GM12878 (cell line): ENCODE measurements at regions not wholly inside any gene's neighbourhood (a gene's known extent, or its start where the extent isn't known, plus 50 kb on each side); places are given as distances from the start of the nearest gene placed in this dataset.

Source experiments
- ATAC-seq: fragments of 200-7000 bp; cut with Tn5 transposase; 3 replicates; pipeline ENCODE4 v1.9.1; 2020; ENCODE audit warnings: mild to moderate bottlenecking, moderate library complexity
- BruUV-seq: library from RNA; stranded (reverse); fragments of 400-500 nt; replicated peaks from 2 replicates; lab custom pipeline; 2021; lab: Mats Ljungman, UMichigan
- CTCF ChIA-PET: fragments of 300-600 bp; sonication (Branson Sonifier 250); formaldehyde crosslinking; extraction: SDS; loops from one replicate; lab custom pipeline; 2021; ENCODE audit warnings: inconsistent platforms; lab: Yijun Ruan, JAX
- POLR2A ChIA-PET: fragments of 350-600 bp; formaldehyde crosslinking; extraction: SDS; loops from one replicate; lab custom pipeline; 2021; ENCODE audit warnings: inconsistent platforms; lab: Charles Lee
- RAD21 ChIA-PET: fragments of 300-600 bp; sonication (Branson Sonifier 250); formaldehyde crosslinking; loops from one replicate; lab custom pipeline; 2023; ENCODE audit warnings: antibody characterized with exemption; ENCODE audit not compliant: unreplicated experiment; lab: Charles Lee
- SMC1A ChIA-PET: fragments of 300-600 bp; sonication (Branson Sonifier 250); formaldehyde crosslinking; loops from one replicate; lab custom pipeline; 2023; ENCODE audit not compliant: unreplicated experiment, uncharacterized antibody; lab: Charles Lee
- DNase-seq: peaks from one replicate; pipeline ENCODE4 v3.0.0-alpha.2; 2011; ENCODE audit warnings: low read depth, low spot score
- FAIRE-seq: peaks from 3 replicates; lab custom pipeline; 2011; peaks lifted over from hg19 to GRCh38; lab: Jason Lieb, UNC
- H2AFZ ChIP-seq: 2 replicates; pipeline ENCODE4 v1.6.0; 2011; ENCODE audit warnings: low read depth, low read length, control low read depth; ENCODE audit not compliant: control insufficient read depth
- H3K27ac ChIP-seq: 2 replicates; pipeline ENCODE4 v1.5.1; 2011; ENCODE audit warnings: control low read depth; ENCODE audit not compliant: control insufficient read depth, insufficient read depth
- H3K27me3 ChIP-seq, 2 experiments: replicated peaks in 1 of 2; 2 replicates each; pipeline versions ENCODE4 v1.6.0 to v1.6.1; 2011; ENCODE audit warnings: low read length in 1 of 2; ENCODE audit not compliant: control insufficient read depth in 2 of 2, insufficient read depth in 2 of 2
- H3K36me3 ChIP-seq, 2 experiments: 2 replicates each; pipeline ENCODE4 v1.5.1; 2011; ENCODE audit warnings: low read length in 1 of 2; ENCODE audit not compliant: control insufficient read depth in 2 of 2, insufficient read depth in 2 of 2
- H3K4me1 ChIP-seq: 2 replicates; pipeline ENCODE4 v1.6.1; 2011; ENCODE audit warnings: mild to moderate bottlenecking, low read length, moderate library complexity, mixed read lengths; ENCODE audit not compliant: control insufficient read depth, insufficient read depth
- H3K4me2 ChIP-seq: 2 replicates; pipeline ENCODE4 v1.6.0; 2011; ENCODE audit warnings: control low read depth; ENCODE audit not compliant: control insufficient read depth, insufficient read depth
- H3K4me3 ChIP-seq: fragments of 200-600 bp; sonication (generic); 2 replicates; pipeline ENCODE4 v1.5.1; 2016
- H3K79me2 ChIP-seq: 2 replicates; pipeline ENCODE4 v1.6.0; 2011; ENCODE audit warnings: low read length; ENCODE audit not compliant: control insufficient read depth, insufficient read depth
- H3K9ac ChIP-seq: 2 replicates; pipeline ENCODE4 v1.8.0; 2011; ENCODE audit warnings: low read length, control low read depth, mixed read lengths; ENCODE audit not compliant: control insufficient read depth, insufficient read depth
- H3K9me3 ChIP-seq: replicated peaks from 3 replicates; pipeline ENCODE4 v1.5.1; 2011; ENCODE audit warnings: mild to moderate bottlenecking, low read length; ENCODE audit not compliant: control insufficient read depth, insufficient read depth
- H4K20me1 ChIP-seq: 2 replicates; pipeline ENCODE4 v1.6.0; 2011; ENCODE audit not compliant: control insufficient read depth, insufficient read depth
- BMI1 ChIP-seq: fragments of 450-650 bp; IDR thresholded peaks from 2 replicates; pipeline ENCODE4 v1.6.1; 2016; ENCODE audit warnings: mild to moderate bottlenecking, moderate library complexity, borderline replicate concordance
- BRCA1 ChIP-seq: IDR thresholded peaks from 2 replicates; pipeline ENCODE4 v1.6.1; 2011; ENCODE audit warnings: low read depth, low read length, improper control_type of control experiment
- CBX3 ChIP-seq: fragments of 200-600 bp; sonication (generic); IDR thresholded peaks from 2 replicates; pipeline ENCODE4 v1.6.1; 2016; ENCODE audit warnings: low read depth, borderline replicate concordance
- CREM ChIP-seq: IDR thresholded peaks from 2 replicates; pipeline ENCODE4 v1.6.1; 2014; ENCODE audit warnings: antibody characterized with exemption, low read depth
- EP300 ChIP-seq, 2 experiments: fragments of 150-350 bp in 1 of 2; IDR thresholded peaks; 2 replicates each; pipeline ENCODE4 v1.6.1; 2011 to 2012; ENCODE audit warnings: low read depth in 2 of 2, low read length in 2 of 2, borderline replicate concordance in 1 of 2, improper control_type of control experiment in 1 of 2, inconsistent platforms in 1 of 2; ENCODE audit not compliant: control insufficient read depth in 1 of 2
- HDAC2 ChIP-seq: fragments of 200-600 bp; sonication (generic); IDR thresholded peaks from 2 replicates; pipeline ENCODE4 v1.6.1; 2017
- HDAC6 ChIP-seq: fragments of 200-600 bp; sonication (generic); IDR thresholded peaks from one replicate; pipeline ENCODE4 v1.8.0; 2017; ENCODE audit warnings: antibody characterized with exemption; ENCODE audit not compliant: unreplicated experiment
- IRF4 ChIP-seq: IDR thresholded peaks from 2 replicates; pipeline ENCODE4 v1.6.1; 2011; ENCODE audit warnings: low read depth, low read length
- MEF2B ChIP-seq: fragments of 450-650 bp; IDR thresholded peaks from 2 replicates; pipeline ENCODE4 v1.6.1; 2018; ENCODE audit warnings: mild to moderate bottlenecking, moderate library complexity; ENCODE audit not compliant: partially characterized antibody, poor library complexity, severe bottlenecking
- MTA2 ChIP-seq: fragments of 450-650 bp; IDR thresholded peaks from 2 replicates; pipeline ENCODE4 v1.6.1; 2016; ENCODE audit warnings: low read depth, mild to moderate bottlenecking, moderate library complexity
- SMAD5 ChIP-seq: IDR thresholded peaks from 2 replicates; pipeline ENCODE4 v1.6.1; 2016; ENCODE audit warnings: antibody characterized with exemption, low read depth
- SRF ChIP-seq, 2 experiments: IDR thresholded peaks; 2 replicates each; pipeline ENCODE4 v1.6.1; 2011; ENCODE audit warnings: low read depth in 2 of 2, low read length in 2 of 2, mild to moderate bottlenecking in 1 of 2, moderate library complexity in 1 of 2
- WRNIP1 ChIP-seq: IDR thresholded peaks from 2 replicates; pipeline ENCODE4 v1.6.1; 2011; ENCODE audit warnings: low read depth, low read length, improper control_type of control experiment, borderline replicate concordance
- ZZZ3 ChIP-seq: IDR thresholded peaks from 2 replicates; pipeline ENCODE4 v1.6.1; 2011; ENCODE audit warnings: low read depth; ENCODE audit not compliant: control insufficient read depth, insufficient read length
- WGBS: methylation state at CpG from one replicate; pipeline ENCODE4 v1.1.6; 2016; ENCODE audit warnings: low lambda C conversion rate; ENCODE audit not compliant: insufficient replicate concordance, insufficient coverage; ENCODE audit errors: missing lambda C conversion rate; 5-methylcytosine and 5-hydroxymethylcytosine counted together
- in situ Hi-C: fragments of 300-500 bp; cut with MboI; formaldehyde crosslinking; loops from 9 replicates; pipeline ENCODE4 v1.14.3; 2018; ENCODE audit warnings: mixed read lengths
- intact Hi-C: fragments of 100-400 bp; cut with micrococcal nuclease; formaldehyde crosslinking; loops from one replicate; pipeline ENCODE4 v1.14.2; 2022; ENCODE audit not compliant: unreplicated experiment
- TF ChIP-seq, protein P1 (sequence below): IDR thresholded peaks from 2 replicates; pipeline ENCODE4 v1.6.1; 2012; ENCODE audit warnings: low read depth, low read length, improper control_type of control experiment
- TF ChIP-seq, protein P2 (sequence below): IDR thresholded peaks from 2 replicates; pipeline ENCODE4 v1.6.1; 2011; ENCODE audit warnings: low read depth, low read length, improper control_type of control experiment, borderline replicate concordance
- TF ChIP-seq, protein P3 (sequence below): fragments of 450-650 bp; IDR thresholded peaks from 2 replicates; pipeline ENCODE4 v1.6.1; 2016; ENCODE audit warnings: mild to moderate bottlenecking

DNA sequence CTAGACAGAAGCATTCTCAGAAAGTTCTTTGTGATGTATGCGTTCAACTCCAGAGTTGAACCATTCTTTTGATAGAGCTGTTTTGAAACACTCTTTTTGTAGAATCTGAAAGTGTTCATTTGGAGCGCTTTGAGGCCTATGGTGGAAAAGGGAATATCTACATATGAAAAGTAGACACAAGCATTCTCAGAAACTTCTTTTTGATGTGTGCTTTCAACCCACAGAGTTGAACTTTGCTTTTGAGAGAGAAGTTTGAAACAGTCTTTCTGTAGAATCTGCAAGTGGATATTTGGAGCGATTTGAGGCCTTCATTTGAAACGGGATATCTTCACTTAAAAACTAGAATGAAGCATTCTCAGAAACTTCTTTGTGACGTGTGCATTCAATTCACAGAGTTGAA, 582.6 kb upstream of the ZNF337 start:
- no peaks in the 10 kb centered on the region for H3K4me1 ChIP-seq
- ATAC-seq (no peak), FAIRE-seq (no peak), DNase-seq (no peak)
- ChIA-PET SMC1A (no interaction called here), POLR2A (no interaction called here), CTCF (no interaction called here), RAD21 (no interaction called here)
- 35% methylated on average over 5 of the region's 5 CpGs for WGBS
- no TSS peak for BruUV-seq
- no peaks in the 10 kb centered on the region for H3K79me2 ChIP-seq
- no peak overlapping the region for H3K9ac ChIP-seq
- H3K4me3 ChIP-seq: no peak overlapping the region
- H2AFZ ChIP-seq: no peak overlapping the region
- H3K9me3 ChIP-seq: no peaks in the 10 kb centered on the region; the same call in 2 of the 3 replicates
- no peak overlapping the region for H3K27ac ChIP-seq
- H3K27me3 ChIP-seq: no peaks in the 10 kb centered on the region
- H3K4me2 ChIP-seq: no peak overlapping the region
- H3K36me3 ChIP-seq: no peaks in the 10 kb centered on the region
- intact Hi-C loops: no loop called here
- TF ChIP-seq, protein P1, sequence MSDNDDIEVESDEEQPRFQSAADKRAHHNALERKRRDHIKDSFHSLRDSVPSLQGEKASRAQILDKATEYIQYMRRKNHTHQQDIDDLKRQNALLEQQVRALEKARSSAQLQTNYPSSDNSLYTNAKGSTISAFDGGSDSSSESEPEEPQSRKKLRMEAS: no peak
- TF ChIP-seq HDAC2: no peak
- TF ChIP-seq ZZZ3: no peak
- no peak for TF ChIP-seq SRF (IDR thresholded peaks at IDR 0.05; ENCODE audit: low read depth in 2 of 2, low read length in 2 of 2)
- TF ChIP-seq MTA2: no peak
- TF ChIP-seq CREM: no peak
- no peak for TF ChIP-seq HDAC6
- TF ChIP-seq IRF4: no peak
- TF ChIP-seq CBX3: no peak
- TF ChIP-seq BRCA1: no peak
- H4K20me1 ChIP-seq: no peaks in the 10 kb centered on the region
- in situ Hi-C loops: no loop called here

DNA sequence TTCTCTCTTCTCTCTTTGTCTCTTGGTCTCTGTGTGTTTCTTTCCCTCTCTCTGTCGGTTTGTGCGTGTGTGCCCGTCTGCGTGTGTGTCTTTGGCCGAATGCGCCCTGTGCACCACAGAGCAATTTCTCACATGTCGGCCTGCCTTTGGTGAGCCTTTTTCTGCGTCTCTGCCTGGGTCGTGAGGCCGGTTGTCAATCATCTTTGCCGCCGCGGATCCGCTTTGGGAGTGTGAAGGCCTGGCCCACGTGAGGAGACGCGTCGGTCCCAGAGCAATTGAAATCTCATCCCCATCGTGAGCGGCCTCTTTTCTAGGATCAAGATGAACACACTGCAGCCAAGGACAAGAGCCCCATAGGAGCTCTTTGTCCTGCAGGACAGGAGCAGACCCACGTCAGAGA, 580.7 kb upstream of the ZNF337 start:
- 70% methylated on average over 21 of the region's 21 CpGs for WGBS
- H3K4me3 ChIP-seq: no peak overlapping the region
- in situ Hi-C loops: no loop called here
- no peak overlapping the region for H2AFZ ChIP-seq
- H3K4me2 ChIP-seq: no peak overlapping the region
- no peak overlapping the region for H3K27ac ChIP-seq
- CTCF ChIA-PET: no interaction called here
- DNase-seq: no peak
- no peaks in the 10 kb centered on the region for H3K79me2 ChIP-seq
- H3K4me1 ChIP-seq: no peaks in the 10 kb centered on the region
- intact Hi-C loops: no loop called here
- RAD21 ChIA-PET: no interaction called here
- H3K36me3 ChIP-seq: no peaks in the 10 kb centered on the region
- POLR2A ChIA-PET: no interaction called here
- BruUV-seq: no TSS peak
- H4K20me1 ChIP-seq: no peaks in the 10 kb centered on the region
- no peak overlapping the region for H3K9ac ChIP-seq
- no peaks in the 10 kb centered on the region for H3K27me3 ChIP-seq
- SMC1A ChIA-PET: no interaction called here
- no peak for FAIRE-seq
- ATAC-seq: no peak
- no peaks in the 10 kb centered on the region; the same call in 2 of the 3 replicates for H3K9me3 ChIP-seq
- TF ChIP-seq, protein P2, sequence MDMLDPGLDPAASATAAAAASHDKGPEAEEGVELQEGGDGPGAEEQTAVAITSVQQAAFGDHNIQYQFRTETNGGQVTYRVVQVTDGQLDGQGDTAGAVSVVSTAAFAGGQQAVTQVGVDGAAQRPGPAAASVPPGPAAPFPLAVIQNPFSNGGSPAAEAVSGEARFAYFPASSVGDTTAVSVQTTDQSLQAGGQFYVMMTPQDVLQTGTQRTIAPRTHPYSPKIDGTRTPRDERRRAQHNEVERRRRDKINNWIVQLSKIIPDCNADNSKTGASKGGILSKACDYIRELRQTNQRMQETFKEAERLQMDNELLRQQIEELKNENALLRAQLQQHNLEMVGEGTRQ: no peak
- no peak for TF ChIP-seq ZZZ3
- TF ChIP-seq WRNIP1: no peak
- no peak for TF ChIP-seq MEF2B
- TF ChIP-seq BMI1: no peak
- TF ChIP-seq EP300 (IDR thresholded peaks at IDR 0.05; ENCODE audit: borderline replicate concordance in 1 of 2, control insufficient read depth in 1 of 2, low read depth in 2 of 2, low read length in 2 of 2): no peak
- no peak for TF ChIP-seq SMAD5
- TF ChIP-seq, protein P3, sequence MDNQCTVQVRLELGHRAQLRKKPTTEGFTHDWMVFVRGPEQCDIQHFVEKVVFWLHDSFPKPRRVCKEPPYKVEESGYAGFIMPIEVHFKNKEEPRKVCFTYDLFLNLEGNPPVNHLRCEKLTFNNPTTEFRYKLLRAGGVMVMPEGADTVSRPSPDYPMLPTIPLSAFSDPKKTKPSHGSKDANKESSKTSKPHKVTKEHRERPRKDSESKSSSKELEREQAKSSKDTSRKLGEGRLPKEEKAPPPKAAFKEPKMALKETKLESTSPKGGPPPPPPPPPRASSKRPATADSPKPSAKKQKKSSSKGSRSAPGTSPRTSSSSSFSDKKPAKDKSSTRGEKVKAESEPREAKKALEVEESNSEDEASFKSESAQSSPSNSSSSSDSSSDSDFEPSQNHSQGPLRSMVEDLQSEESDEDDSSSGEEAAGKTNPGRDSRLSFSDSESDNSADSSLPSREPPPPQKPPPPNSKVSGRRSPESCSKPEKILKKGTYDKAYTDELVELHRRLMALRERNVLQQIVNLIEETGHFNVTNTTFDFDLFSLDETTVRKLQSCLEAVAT: no peak
